Esophagus muscularis mucosa (tissue), 2 donors: ENCODE measurements at regions not wholly inside any gene's neighbourhood (a gene's known extent, or its start where the extent isn't known, plus 50 kb on each side); places are given as distances from the start of the nearest gene placed in this dataset.

Experiments
- POLR2A ChIP-seq: fragments of 450-650 bp; IDR thresholded peaks from one replicate; pipeline ENCODE4 v1.6.1; 2017; ENCODE audit warnings: antibody characterized with exemption, moderate library complexity, mild to moderate bottlenecking, low read depth
- POLR2AphosphoS5 ChIP-seq, 2 donors: sonication (generic); formaldehyde crosslinking; IDR thresholded peaks; one replicate each; pipeline ENCODE4 v1.6.1; 2017; ENCODE audit warnings: antibody characterized with exemption in 2 of 2

- TF ChIP-seq POLR2A = no peak
- no peak for TF ChIP-seq POLR2AphosphoS5 (IDR thresholded peaks at IDR 0.05)
Observed at GRCh38 chr5:101393795-101394450, 490.8 kb upstream of the ST8SIA4 start.
